Neural progenitor cell (in vitro differentiated cells): ENCODE measurements at regions not wholly inside any gene's neighbourhood (a gene's known extent, or its start where the extent isn't known, plus 50 kb on each side); places are given as distances from the start of the nearest gene placed in this dataset.
"Not testable (repeated sequence)": the region's sequence is repeated elsewhere in the genome, so short reads cannot be mapped to it uniquely, and the experiment has no call there.

Experiments
- DNase-seq: peaks from one replicate; pipeline ENCODE4 v3.0.0-alpha.2; 2016; ENCODE audit warnings: low spot score
- H2AFZ ChIP-seq: fragments of 200-600 bp; sonication (generic); replicated peaks from 2 replicates; pipeline ENCODE4 v1.6.1; 2016; ENCODE audit warnings: antibody characterized with exemption
- H3F3A ChIP-seq: fragments of 200-600 bp; sonication (generic); 2 replicates; pipeline ENCODE4 v1.6.1; 2016; ENCODE audit warnings: antibody characterized with exemption, low read depth
- H3K27ac ChIP-seq: fragments of 200-600 bp; sonication (generic); 2 replicates; pipeline ENCODE4 v1.5.1; 2016; ENCODE audit warnings: mild to moderate bottlenecking
- H3K27me3 ChIP-seq: fragments of 200-600 bp; sonication (generic); 2 replicates; pipeline ENCODE4 v1.6.1; 2016; ENCODE audit warnings: mild to moderate bottlenecking, moderate library complexity
- H3K36me3 ChIP-seq: fragments of 200-600 bp; sonication (generic); 2 replicates; pipeline ENCODE4 v1.5.1; 2016
- H3K4me1 ChIP-seq: fragments of 200-600 bp; sonication (generic); 2 replicates; pipeline ENCODE4 v1.6.1; 2016; ENCODE audit warnings: mixed run types
- H3K4me2 ChIP-seq: fragments of 200-600 bp; sonication (generic); 2 replicates; pipeline ENCODE4 v1.6.1; 2016
- H3K4me3 ChIP-seq: fragments of 200-600 bp; sonication (generic); 2 replicates; pipeline ENCODE4 v1.5.1; 2016
- H3K79me2 ChIP-seq: fragments of 200-600 bp; sonication (generic); 2 replicates; pipeline ENCODE4 v1.6.1; 2016; ENCODE audit warnings: low read depth
- H3K9ac ChIP-seq: fragments of 200-600 bp; sonication (generic); 2 replicates; pipeline ENCODE4 v1.6.1; 2016
- H3K9me3 ChIP-seq: fragments of 200-600 bp; sonication (generic); 2 replicates; pipeline ENCODE4 v1.5.1; 2016; ENCODE audit warnings: low read depth
- H4K20me1 ChIP-seq: fragments of 200-600 bp; sonication (generic); 2 replicates; pipeline ENCODE4 v1.6.1; 2016; ENCODE audit warnings: low read depth
- H3K27ac Mint-ChIP-seq: 3 replicates; pipeline ENCODE4 v1.8.0; 2021; ENCODE audit warnings: mixed read lengths
- H3K27me3 Mint-ChIP-seq: 2 replicates; pipeline ENCODE4 v1.8.0; 2022; ENCODE audit warnings: low read depth, mild to moderate bottlenecking, inconsistent platforms, moderate library complexity, mixed read lengths; ENCODE audit not compliant: insufficient read depth
- H3K36me3 Mint-ChIP-seq: 3 replicates; pipeline ENCODE4 v1.8.0; 2021; ENCODE audit warnings: mixed read lengths
- H3K4me1 Mint-ChIP-seq: 3 replicates; pipeline ENCODE4 v1.8.0; 2021; ENCODE audit warnings: mixed read lengths
- H3K4me3 Mint-ChIP-seq: 3 replicates; pipeline ENCODE4 v1.8.0; 2021; ENCODE audit warnings: mild to moderate bottlenecking, moderate library complexity, mixed read lengths
- H3K9me3 Mint-ChIP-seq: 3 replicates; pipeline ENCODE4 v1.8.0; 2020; ENCODE audit warnings: mixed read lengths
- EZH2 ChIP-seq: fragments of 200-600 bp; sonication (generic); IDR thresholded peaks from 2 replicates; pipeline ENCODE4 v1.6.1; 2017; ENCODE audit warnings: antibody characterized with exemption, mild to moderate bottlenecking, moderate library complexity
- EZH2phosphoT487 ChIP-seq: fragments of 200-600 bp; sonication (generic); IDR thresholded peaks from 2 replicates; pipeline ENCODE4 v1.6.1; 2017; ENCODE audit warnings: antibody characterized with exemption
- TF ChIP-seq, protein P1 (sequence below): fragments of 200-600 bp; sonication (generic); IDR thresholded peaks from 2 replicates; pipeline ENCODE4 v1.5.1; 2017; ENCODE audit warnings: antibody characterized with exemption, mild to moderate bottlenecking

DNA sequence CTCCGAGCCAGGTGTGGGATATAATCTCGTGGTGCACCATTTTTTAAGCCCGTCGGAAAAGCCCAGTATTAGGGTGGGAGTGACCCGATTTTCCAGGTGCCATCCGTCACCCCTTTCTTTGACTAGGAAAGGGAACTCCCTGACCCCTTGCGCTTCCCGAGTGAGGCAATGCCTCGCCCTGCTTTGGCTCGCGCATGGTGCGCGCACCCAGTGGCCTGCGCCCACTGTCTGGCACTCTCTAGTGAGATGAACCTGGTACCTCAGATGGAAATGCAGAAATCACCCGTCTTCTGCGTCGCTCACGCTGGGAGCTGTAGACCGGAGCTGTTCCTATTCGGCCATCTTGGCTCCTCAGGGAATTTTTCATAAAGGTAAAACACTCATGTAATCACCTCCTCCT, 63.9 kb downstream of the RWDD3 start:
- not testable (repeated sequence) for H3K36me3 ChIP-seq, H3K27ac ChIP-seq, H3K4me3 Mint-ChIP-seq, H3K4me3 ChIP-seq, H3K9ac ChIP-seq, H3K27me3 Mint-ChIP-seq, H3K4me2 ChIP-seq, H3K79me2 ChIP-seq, H3K4me1 Mint-ChIP-seq, H2AFZ ChIP-seq, H3K9me3 ChIP-seq, H3K27me3 ChIP-seq, H4K20me1 ChIP-seq, H3K36me3 Mint-ChIP-seq, H3F3A ChIP-seq, DNase-seq, H3K4me1 ChIP-seq, H3K27ac Mint-ChIP-seq
- H3K9me3 Mint-ChIP-seq: peaks cover 13% of the 10 kb centered on the region

DNA sequence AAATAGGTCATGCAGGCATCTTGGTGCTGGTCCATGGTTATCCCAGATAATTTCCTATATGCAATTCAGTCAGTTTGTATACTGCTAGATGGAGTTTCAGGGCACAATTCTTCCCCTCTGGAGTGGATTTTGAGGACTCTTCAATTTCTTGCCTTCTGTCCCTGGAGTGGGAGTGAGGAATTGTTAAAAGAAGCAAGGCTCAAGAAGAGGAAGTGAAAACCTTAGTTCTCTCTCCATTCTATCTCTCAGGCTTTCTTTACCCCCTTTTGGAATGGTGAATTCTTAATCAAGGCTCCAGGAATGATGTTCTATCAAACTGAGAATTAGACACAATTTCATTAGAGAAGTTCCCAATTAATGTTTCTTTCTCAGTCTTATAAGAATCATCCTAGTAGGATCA, 67.1 kb downstream of the RWDD3 start:
- no peaks in the 10 kb centered on the region for H3K79me2 ChIP-seq
- Mint-ChIP-seq H3K27me3 (no peaks in the 10 kb centered on the region), H3K9me3 (peaks cover 13% of the 10 kb centered on the region), H3K4me3 (no peak overlapping the region), H3K4me1 (peaks cover 3% of the 10 kb centered on the region), H3K27ac (no peak overlapping the region), H3K36me3 (no peaks in the 10 kb centered on the region)
- H3K9ac ChIP-seq: no peak overlapping the region
- no peaks in the 10 kb centered on the region for H3K4me1 ChIP-seq
- H3K27ac ChIP-seq: no peak overlapping the region
- no peaks in the 10 kb centered on the region for H3K36me3 ChIP-seq
- no peak overlapping the region for H3K4me2 ChIP-seq
- no peaks in the 10 kb centered on the region for H4K20me1 ChIP-seq
- H3K27me3 ChIP-seq: no peaks in the 10 kb centered on the region
- H3K9me3 ChIP-seq: no peaks in the 10 kb centered on the region
- TF ChIP-seq EZH2phosphoT487 (no peak), EZH2 (no peak)
- TF ChIP-seq, protein P1, sequence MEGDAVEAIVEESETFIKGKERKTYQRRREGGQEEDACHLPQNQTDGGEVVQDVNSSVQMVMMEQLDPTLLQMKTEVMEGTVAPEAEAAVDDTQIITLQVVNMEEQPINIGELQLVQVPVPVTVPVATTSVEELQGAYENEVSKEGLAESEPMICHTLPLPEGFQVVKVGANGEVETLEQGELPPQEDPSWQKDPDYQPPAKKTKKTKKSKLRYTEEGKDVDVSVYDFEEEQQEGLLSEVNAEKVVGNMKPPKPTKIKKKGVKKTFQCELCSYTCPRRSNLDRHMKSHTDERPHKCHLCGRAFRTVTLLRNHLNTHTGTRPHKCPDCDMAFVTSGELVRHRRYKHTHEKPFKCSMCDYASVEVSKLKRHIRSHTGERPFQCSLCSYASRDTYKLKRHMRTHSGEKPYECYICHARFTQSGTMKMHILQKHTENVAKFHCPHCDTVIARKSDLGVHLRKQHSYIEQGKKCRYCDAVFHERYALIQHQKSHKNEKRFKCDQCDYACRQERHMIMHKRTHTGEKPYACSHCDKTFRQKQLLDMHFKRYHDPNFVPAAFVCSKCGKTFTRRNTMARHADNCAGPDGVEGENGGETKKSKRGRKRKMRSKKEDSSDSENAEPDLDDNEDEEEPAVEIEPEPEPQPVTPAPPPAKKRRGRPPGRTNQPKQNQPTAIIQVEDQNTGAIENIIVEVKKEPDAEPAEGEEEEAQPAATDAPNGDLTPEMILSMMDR: no peak
- no peaks in the 10 kb centered on the region for H3F3A ChIP-seq
- H2AFZ ChIP-seq: no peak overlapping the region
- no peak for DNase-seq
- H3K4me3 ChIP-seq: no peak overlapping the region

DNA sequence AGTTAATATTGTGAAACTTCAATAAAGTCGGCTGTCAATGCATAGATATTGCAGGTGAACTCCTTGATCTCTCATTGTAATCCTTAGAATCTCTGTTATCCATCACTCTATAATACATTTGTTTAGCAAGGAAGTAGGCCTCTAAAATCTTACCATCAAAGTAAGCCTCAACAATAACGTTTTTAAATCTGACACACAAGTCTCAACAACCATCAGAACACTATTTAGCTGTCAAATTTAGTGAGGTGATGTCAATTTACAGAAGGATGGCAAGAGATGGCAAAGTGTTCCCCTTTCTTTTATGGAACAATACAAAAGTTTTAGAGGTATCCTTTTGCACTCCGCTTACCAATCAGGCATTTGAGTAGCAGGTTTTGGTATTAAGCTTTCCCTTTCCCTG, 67.6 kb downstream of the RWDD3 start:
- no peaks in the 10 kb centered on the region for H3K4me1 ChIP-seq
- H3K9ac ChIP-seq: no peak overlapping the region
- H3K27ac ChIP-seq: no peak overlapping the region
- H2AFZ ChIP-seq: no peak overlapping the region
- peaks cover 13% of the 10 kb centered on the region for H3K9me3 Mint-ChIP-seq
- H3F3A ChIP-seq: no peaks in the 10 kb centered on the region
- H3K79me2 ChIP-seq: no peaks in the 10 kb centered on the region
- no peaks in the 10 kb centered on the region for H3K36me3 ChIP-seq
- H3K9me3 ChIP-seq: no peaks in the 10 kb centered on the region
- no peaks in the 10 kb centered on the region for H3K27me3 ChIP-seq
- no peaks in the 10 kb centered on the region for H3K36me3 Mint-ChIP-seq
- peaks cover 3% of the 10 kb centered on the region for H3K4me1 Mint-ChIP-seq
- no peaks in the 10 kb centered on the region for H3K27me3 Mint-ChIP-seq
- no peak overlapping the region for H3K4me3 ChIP-seq
- TF ChIP-seq, protein P1: no peak
- no peak for TF ChIP-seq EZH2phosphoT487
- no peak overlapping the region for H3K27ac Mint-ChIP-seq
- H3K4me2 ChIP-seq: no peak overlapping the region
- no peak for DNase-seq
- H3K4me3 Mint-ChIP-seq: no peak overlapping the region
- no peaks in the 10 kb centered on the region for H4K20me1 ChIP-seq

DNA sequence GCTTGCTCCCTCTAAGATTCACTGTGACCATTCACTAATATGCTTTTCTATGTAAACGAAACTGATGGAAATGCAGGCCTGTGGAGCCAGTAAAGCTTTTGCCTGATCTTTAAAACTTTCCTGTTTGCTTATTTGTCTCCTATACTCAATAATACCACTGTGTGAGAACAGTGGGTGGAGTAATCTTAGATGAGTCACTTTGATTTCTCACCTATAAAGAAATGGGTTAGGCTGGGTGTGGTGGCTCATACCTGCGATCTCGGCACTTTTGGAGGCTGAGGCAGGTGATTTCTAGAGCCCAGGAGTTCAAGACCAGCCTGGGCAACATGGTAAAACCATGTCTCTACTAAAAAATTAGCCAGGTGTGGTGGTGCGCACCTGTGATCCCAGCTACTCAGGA, 70.8 kb downstream of the RWDD3 start:
- H3K4me2 ChIP-seq: no peak overlapping the region
- H3K9ac ChIP-seq: no peak overlapping the region
- Mint-ChIP-seq H3K27ac (no peak overlapping the region), H3K27me3 (no peaks in the 10 kb centered on the region), H3K36me3 (no peaks in the 10 kb centered on the region), H3K4me3 (no peak overlapping the region), H3K4me1 (peaks cover 7% of the 10 kb centered on the region), H3K9me3 (peaks cover 8% of the 10 kb centered on the region)
- no peak for TF ChIP-seq EZH2
- TF ChIP-seq EZH2phosphoT487: no peak
- TF ChIP-seq, protein P1: no peak
- H3F3A ChIP-seq: no peaks in the 10 kb centered on the region
- H3K4me1 ChIP-seq: peaks cover 7% of the 10 kb centered on the region
- H3K79me2 ChIP-seq: no peaks in the 10 kb centered on the region
- H3K27me3 ChIP-seq: no peaks in the 10 kb centered on the region
- no peak for DNase-seq
- no peak overlapping the region for H3K4me3 ChIP-seq
- H3K36me3 ChIP-seq: no peaks in the 10 kb centered on the region
- no peaks in the 10 kb centered on the region for H3K9me3 ChIP-seq
- no peak overlapping the region for H2AFZ ChIP-seq
- H4K20me1 ChIP-seq: no peaks in the 10 kb centered on the region
- no peak overlapping the region for H3K27ac ChIP-seq
